GM13977 (cell line): ENCODE measurements at regions not wholly inside any gene's neighbourhood (a gene's known extent, or its start where the extent isn't known, plus 50 kb on each side); places are given as distances from the start of the nearest gene placed in this dataset.

Source experiments
- DNase-seq: peaks from one replicate; pipeline ENCODE4 v3.0.0; 2012; ENCODE audit warnings: low spot score
- in situ Hi-C: fragments of 300-500 bp; cut with MboI; formaldehyde crosslinking; loops from one replicate; pipeline ENCODE4 v1.12.0; 2022; ENCODE audit warnings: low sequenced_read_pairs, low pct_unique_long_range_greater_than_20kb, mixed read lengths, inconsistent platforms; ENCODE audit not compliant: unreplicated experiment
- TF ChIP-seq, protein P1 (sequence below): IDR thresholded peaks from 2 replicates; pipeline ENCODE4 v1.5.1; 2012; ENCODE audit warnings: mild to moderate bottlenecking, control low read depth; ENCODE audit not compliant: insufficient read depth; ENCODE audit errors: extremely low read depth, missing control alignments

DNA sequence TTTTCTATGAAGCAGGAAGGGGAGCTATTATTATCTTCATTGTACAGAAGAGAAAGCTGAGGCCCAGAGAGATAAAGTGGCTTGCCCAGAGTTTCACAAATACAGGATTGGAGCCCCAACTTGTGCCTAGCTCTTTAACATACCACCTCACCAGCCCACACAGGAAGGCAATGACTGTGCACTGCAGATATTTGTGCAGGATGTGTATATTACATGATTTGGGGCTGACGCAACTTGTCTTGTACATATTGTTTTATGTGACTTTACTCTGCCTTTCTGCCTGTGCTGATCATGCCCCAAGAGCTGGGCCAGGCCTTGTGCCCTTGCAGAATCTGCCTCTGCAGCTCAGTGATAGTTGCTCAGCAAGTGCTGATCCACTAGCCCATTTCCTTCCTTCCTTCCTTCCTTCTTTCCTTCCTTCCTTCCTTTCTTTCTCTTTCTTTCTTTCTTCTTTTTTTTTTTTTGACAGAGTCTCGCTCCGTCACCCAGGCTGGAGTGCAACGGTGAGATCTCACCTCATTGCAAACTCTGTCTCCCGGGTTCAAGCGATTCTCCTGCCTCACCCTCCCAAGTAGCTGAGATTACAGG, 106.6 kb upstream of the TBCA start:
- TF ChIP-seq, protein P1, sequence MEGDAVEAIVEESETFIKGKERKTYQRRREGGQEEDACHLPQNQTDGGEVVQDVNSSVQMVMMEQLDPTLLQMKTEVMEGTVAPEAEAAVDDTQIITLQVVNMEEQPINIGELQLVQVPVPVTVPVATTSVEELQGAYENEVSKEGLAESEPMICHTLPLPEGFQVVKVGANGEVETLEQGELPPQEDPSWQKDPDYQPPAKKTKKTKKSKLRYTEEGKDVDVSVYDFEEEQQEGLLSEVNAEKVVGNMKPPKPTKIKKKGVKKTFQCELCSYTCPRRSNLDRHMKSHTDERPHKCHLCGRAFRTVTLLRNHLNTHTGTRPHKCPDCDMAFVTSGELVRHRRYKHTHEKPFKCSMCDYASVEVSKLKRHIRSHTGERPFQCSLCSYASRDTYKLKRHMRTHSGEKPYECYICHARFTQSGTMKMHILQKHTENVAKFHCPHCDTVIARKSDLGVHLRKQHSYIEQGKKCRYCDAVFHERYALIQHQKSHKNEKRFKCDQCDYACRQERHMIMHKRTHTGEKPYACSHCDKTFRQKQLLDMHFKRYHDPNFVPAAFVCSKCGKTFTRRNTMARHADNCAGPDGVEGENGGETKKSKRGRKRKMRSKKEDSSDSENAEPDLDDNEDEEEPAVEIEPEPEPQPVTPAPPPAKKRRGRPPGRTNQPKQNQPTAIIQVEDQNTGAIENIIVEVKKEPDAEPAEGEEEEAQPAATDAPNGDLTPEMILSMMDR = no peak
- in situ Hi-C loops = no loop called here
- no peak for DNase-seq

DNA sequence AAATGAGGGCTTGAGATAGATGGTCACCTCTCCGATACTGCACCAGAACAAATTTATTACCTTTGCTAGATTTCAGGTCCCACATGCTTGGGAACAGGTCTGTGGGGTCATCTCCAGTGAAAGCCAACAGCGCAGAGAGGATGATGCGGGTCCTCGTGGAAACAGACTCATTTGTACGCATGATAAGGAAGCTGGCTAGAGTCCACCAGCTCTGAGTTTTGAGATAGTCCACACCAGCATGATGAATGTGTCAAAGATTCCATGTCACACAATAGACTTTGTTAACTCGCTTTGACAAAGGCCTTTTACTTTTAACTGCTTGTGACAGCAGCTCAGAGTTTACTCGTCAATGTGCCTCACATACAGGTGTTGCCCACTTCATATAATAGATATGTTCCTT, 105.4 kb upstream of the TBCA start:
- TF ChIP-seq, protein P1 = no peak

DNA sequence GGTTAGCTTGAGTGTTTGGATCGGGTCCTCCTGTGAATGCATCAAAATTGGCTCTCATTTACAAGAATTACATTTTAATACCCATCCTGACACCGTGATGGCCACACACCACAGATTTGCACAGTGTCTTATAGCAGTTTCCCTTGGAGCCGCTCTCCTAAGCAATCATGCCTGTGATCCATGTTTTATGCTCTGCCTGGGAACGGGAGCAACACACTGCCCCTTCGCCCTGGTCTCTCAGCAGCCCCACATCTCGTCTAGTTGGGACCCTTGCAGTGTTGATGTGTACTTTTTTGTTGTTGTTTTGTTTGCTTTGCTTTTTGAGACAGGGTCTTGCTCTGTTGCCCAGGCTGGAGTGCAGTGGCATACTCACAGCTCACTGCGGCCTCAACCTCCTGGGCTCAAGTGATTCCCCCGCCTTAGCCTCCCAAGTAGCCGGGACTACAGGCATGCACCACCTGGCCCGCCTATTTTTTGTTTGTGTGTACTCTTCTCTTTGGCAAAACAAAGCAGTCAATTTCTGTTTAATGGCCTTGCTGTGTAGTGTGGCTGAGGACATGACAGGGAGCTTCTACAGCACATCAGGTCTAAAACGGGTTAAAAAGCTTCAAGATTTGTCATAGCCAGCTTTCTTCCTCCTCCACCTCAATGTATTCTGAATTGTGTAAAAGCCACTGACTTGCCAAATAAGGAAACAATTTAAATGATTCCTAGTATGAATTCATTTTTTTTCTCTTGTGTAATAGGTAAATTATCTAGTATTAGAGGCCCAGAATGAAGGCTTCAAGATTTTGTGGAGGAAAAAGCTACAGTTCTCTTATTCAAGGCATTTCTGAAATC, 101.6 kb upstream of the TBCA start:
- DNase-seq = no peak
- TF ChIP-seq, protein P1 = no peak
- in situ Hi-C loops = no loop called here

More for the DNA sequence above, 105.4 kb upstream of the TBCA start:
- in situ Hi-C loops = no loop called here
- no peak for DNase-seq

DNA sequence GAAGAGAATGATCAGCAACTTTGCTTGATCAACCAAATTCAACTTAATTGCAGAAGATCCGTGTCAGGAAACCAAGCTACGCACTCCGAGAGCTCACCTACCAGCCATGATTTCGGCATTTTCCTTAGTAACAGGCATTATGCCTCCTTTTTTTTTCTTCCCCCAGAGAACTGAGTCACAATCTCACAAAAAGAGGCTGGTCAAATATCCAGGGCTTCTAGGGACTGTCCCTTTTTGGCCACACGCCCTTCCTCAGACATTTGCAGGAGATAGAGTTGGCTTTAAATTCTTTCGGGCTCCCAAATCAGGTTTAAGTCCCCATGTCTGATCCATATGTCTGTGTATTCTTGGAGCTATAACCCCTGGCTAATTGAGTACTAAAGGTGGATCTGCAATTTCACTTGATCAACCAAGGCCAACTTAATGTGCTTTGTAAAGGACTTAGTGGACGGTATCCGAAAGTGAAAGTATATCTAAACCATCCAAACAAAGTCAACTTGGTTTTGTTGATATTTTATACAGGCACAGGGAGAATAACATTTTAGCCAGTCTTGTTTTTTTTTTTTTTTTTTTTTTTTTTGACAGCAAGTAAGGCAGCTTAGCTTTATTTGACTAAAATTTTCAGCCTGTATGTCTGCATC, 100.8 kb upstream of the TBCA start:
- in situ Hi-C loops = no loop called here
- TF ChIP-seq, protein P1 = no peak
- no peak for DNase-seq

DNA sequence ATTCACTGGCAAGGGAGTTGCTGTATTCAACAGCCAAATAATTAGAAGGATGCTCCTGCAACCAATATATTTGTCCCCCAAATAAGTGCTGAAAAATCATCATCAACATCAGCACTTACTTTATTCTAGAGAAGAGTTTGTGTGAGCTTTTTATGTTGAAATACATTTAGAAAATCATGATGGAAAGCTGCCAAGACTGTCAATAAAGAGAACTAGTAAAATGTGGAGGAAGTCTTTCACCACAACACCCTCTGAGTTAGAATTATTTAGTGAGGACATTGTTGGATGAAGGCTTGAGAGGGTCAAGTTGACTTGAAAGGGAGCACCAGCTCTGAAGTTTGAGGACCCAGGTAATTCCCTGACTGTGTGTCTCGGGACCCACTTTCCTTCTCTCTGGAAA, 100.2 kb upstream of the TBCA start:
- TF ChIP-seq, protein P1 = no peak
- in situ Hi-C loops = no loop called here

DNA sequence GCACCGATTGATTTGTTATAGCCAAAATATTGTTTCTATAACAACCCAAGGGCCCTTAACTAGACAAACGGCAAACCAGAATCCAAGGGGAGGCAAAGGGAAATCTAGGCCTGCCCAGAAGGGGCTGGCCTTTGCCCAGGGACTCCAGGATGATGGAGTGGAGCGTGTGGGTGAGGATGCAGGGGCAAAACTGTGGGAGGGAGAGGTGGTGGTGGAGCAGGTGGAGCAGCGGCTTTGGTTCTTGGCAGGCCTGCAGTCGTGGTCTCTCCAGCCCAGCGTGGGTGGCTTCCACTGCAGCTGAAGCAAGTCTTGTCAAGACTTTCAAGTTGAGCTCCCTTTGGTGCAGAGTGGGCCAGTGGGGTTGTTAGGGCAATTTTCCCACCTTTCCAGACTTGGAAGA, 98.6 kb upstream of the TBCA start:
- no peak for DNase-seq
- TF ChIP-seq, protein P1 = no peak
- in situ Hi-C loops = no loop called here

More for the DNA sequence above, 100.2 kb upstream of the TBCA start:
- DNase-seq = no peak
